NCI-H1092 (cell line): ENCODE measurements at regions not wholly inside any gene's neighbourhood (a gene's known extent, or its start where the extent isn't known, plus 50 kb on each side); places are given as distances from the start of the nearest gene placed in this dataset.
"Not testable (repeated sequence)": the region's sequence is repeated elsewhere in the genome, so short reads cannot be mapped to it uniquely, and the experiment has no call there.

Experiments
- DNase-seq: peaks from one replicate; lab custom pipeline; 2025; lab: John Stamatoyannopoulos, UW

DNA sequence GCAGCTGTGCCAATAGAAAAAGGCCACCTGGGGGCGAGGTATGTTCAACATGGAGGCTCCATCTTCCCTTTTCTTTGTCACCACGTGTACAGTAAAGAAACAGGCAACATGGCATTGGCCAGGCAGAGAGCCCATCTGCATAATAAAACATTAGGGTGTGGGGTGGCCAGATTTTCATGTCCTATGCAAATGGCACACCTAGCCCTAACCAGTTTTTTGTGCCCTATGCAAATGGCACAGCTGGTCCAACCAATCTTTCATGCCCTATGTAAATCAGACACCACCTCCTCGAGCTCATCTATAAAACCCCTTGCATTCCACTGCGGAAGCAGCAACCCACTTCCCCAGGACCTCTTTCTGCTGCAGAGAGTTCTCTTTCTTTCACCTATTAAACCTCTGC lies 149.1 kb upstream of the RGS6 start:
- DNase-seq = no peak

DNA sequence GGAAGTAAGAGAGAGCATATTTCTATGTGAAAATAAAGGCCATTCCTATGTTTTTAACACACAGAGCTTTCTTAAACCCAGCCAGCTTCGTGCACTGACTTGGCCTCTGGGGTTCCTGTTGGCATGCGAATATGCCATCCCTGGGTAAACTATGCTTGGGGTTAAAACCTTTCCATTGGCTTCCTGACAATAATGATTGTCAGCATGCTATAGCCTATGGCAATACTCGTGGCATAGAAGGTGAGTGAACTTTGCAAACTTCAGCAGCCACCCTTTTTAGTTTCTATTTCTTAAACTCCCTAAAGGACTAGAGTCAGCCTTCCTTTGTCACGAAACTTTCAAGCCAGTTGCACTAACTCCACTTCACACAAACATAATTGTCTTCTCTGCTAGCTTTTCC lies 148.4 kb upstream of the RGS6 start:
- no peak for DNase-seq

DNA sequence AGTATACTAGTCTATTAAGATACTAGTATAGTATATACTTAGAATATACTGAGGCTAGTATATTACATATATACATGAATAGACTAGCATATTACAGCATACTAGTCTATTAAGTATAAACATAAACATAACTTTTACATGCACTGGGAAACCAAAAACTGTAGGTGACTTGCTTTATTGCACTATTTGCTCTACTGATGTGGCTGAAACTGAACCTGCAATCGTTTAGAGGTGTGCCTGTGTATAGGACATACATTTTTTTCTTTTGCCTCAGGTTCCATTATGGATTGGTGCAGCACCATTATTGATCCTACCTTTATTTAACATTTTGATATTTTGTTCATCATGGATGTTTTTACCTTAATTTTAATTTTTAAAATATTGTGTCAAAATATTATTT lies 143.2 kb upstream of the RGS6 start:
- DNase-seq = no peak

DNA sequence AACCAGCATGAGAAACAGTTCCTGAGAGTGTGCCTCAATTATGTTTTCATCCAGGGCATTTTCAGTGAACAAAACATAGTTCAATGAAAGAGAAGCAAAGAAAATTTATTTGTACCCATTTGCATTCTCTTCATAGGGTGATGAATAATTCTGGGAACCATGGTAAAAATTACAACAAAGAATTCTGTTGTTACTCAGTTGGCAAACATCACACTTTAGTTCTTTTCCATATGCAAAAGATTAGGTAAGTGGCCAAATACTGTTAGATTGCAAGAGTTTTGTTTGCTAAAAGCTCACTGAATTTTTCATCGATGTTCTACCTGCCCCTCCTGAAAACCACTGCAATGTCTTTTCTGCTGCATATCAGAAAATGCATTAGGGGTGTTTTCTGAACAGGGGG lies 132.4 kb upstream of the RGS6 start:
- DNase-seq = no peak

DNA sequence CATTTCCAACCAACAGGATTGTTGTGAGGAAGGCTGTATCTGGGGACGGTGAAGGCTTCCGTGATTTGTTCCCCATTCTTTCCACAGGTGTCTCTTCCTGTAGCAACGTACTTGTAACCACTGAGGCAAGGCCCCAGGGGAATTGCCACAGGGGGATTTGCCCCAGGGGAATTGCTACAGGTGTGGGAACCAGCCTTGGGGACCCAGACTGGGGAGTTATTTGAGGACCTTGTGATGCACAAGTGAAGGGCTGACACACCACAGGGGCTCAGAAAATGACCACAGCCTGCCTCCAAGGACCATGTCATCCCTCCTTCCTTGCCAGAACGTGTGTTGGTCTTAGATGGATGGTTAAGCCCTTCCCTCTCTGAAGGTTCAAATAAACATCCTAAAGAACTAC lies 131.4 kb upstream of the RGS6 start:
- no peak for DNase-seq

DNA sequence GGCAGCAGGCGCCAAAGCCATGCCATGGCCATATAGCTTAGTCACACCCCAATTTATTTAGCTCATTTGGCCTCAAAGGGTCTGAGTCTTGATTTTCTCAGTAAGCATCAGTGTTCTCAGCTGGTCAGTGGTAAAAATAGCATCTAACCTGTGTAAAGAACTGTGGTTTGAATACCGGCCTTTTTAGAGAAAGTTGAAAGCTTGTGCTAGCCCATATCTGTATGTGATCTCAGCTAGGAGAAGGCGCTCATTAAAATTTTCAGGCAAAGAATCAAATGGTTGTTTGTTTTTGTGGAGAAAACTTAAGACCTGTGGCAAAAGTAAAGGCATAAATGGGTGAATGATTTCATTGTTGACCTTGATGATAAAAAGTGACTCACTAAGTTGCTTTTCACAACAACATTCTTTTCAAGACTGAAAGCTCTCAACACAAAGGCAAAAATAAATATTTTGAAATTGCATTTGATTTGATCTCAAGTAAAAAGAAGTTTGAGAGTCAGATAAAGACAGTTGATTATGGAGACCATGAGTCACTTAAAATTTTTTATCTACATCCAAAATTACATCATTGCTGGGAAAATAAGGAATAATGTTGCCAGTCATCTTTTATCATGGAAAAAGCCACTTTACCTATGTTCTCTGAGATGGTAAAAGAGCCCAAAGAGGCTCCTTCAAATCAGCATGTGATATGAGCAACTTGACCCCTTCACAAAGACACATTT lies 128.5 kb upstream of the RGS6 start:
- no peak for DNase-seq

DNA sequence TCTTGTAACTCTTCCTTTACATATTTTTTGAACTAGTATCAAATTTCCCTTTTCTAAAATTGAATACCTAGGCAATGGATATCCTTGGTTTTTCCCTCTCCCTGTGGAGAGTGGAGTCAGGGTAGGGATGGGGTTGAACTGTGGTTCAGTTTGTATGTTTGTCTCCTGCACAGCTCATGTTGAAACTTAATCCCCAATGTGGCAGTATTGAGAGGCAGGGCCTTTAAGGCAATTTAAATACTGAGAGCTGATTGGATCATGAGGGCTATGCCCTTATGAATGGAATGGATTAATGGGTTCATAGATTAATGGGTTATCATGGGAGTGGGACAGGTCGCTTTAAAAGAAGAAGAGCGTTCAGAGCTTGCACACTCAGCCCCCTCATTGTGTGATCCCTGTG lies 127.2 kb upstream of the RGS6 start:
- DNase-seq = no peak

DNA sequence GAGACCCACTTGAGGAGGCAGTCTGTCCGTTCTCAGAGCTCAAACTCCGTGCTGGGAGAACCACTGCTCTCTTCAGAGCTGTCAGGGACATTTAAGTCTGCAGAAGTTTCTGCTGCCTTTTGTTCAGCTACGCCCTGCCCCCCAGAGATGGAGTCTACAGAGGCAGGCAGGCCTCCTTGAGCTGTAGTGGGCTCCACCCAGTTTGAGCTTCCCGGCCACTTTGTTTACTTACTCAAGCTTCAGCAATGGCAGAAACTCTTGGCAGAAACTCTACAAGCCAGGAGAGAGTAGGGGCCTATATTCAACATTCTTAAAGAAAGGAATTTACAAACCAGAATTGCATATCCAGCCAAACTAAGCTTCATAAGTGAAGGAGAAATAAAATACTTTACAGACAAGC lies 125.2 kb upstream of the RGS6 start:
- not testable (repeated sequence) for DNase-seq

DNA sequence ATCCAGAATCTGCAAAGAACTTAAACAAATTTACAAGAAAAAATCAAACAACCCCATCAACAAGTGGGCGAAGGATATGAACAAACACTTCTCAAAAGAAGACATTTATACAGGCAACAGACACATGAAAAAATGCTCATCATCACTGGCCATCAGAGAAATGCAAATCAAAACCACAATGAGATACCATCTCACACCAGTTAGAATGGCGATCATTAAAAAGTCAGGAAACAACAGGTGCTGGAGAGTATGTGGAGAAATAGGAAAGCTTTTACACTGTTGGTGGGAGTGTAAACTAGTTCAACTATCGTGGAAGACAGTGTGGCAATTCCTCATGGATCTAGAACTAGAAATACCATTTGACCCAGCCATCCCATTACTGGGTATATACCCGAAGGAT lies 121.4 kb upstream of the RGS6 start:
- not testable (repeated sequence) for DNase-seq

DNA sequence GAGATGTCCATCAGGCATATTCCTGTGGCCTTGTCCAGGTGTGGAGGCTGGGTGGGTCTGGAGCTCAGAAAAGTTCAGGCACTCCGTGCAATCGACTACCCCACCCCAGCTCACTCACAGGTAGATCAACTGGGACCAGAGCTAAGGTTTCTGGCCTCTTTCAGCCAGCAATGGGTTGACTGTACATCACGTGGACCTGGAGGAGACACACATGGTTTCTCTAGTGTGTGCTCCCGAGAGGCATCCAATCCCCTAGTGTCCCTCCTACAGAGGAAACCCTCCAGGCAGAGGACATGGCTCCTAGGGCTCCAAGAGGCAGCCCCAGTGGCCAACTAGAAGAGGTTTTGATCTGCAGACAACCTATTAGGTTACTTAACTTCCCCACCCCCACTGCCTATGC lies 119.5 kb upstream of the RGS6 start:
- no peak for DNase-seq

DNA sequence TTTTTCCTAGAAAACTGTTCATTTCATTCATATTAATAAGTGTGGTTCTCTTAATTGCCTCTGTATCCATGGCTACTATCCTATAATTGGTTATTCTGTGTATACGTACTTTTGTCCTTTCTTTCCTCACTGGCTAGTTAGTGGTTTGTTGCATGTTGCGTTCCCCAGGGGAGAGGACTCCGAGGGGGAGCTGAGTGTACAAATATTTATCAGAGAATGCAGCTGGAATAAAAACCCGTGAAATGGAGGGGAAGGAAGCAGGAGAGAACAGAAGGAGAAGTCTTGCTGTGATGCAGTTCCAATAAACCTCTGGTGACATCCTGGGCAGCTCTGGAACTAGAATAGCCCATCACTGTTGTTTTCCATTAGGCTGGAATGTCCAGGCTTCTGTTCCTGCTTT lies 117.1 kb upstream of the RGS6 start:
- no peak for DNase-seq

DNA sequence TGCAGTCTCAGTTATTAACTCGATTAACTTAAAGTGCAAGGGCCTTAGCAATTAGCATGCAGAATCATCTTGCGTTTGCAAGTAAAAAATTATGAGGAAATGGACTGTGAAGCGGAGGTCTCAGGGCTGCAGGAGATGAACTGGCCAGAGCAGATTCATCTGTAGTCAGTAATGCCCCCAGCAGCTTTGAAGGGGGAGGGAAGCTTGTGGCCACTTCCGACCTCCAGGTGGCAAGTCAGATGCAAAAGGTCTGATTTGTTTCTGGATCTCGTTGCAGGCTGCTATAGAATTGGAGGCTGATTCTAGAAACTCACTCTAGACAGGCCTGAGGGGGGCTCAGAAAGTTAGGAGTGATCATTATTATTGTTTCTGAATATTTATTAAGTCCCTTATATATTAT lies 107.4 kb upstream of the RGS6 start:
- no peak for DNase-seq

DNA sequence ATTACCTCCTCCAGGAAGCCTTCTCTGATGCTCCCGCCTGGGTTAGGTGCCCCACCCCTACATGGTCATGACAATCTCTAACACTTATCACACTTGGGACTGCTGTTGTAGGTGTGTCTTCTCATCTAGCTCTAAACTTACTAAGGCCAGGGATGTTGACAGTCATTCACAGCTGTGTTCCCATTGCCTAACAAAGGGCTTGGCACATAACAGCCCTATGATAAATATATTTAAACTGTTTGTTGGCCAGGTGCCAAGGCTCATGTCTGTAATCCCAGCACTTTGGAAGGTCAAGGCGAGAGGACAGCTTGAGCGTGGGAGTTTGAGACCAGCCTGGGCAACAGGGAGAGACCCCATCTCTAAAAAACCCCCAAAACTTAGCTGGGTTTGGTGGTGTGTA lies 98.8 kb upstream of the RGS6 start:
- DNase-seq = no peak

DNA sequence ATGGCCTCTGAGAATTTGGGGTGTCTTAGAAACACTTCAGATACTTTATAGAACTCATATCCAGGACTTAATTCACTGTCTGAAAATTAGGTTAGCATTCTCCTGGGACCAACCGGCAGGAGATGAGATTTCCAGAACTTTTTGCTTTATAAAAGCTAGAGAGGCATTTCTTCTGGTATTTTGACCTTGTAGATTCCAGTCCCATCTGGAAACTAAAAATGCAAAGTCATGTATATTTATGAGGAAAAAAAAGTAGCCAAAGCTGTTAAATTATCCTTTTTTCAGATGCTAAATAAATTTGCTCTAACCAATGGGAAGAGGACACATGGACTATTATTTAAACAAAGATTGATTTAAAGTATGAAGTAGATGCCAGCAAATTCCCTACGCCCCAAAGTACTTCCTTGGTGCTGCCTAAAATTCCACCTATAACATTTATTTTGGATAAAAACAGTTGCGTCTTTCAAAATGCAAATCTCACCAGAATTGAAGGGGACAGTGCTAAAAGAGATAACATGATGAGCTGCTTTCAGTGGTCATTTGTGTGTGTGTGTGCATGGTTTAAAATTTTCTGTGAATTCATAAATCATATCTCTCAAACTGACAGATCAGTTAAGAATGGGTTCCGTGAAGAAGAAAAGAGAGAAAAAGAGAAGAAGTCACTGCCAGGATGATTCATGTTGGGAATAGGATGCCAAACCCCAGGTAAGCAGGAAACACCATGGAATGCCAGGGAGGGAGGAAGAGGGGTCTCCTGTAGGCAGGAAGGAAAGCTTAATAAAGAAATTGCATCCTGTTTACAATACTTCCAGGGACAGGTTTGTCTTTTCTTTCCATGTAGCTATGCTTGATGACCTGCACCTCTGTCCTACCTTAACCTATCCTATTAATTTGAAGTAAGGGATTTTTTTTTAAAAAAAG lies 97.7 kb upstream of the RGS6 start:
- DNase-seq = no peak

DNA sequence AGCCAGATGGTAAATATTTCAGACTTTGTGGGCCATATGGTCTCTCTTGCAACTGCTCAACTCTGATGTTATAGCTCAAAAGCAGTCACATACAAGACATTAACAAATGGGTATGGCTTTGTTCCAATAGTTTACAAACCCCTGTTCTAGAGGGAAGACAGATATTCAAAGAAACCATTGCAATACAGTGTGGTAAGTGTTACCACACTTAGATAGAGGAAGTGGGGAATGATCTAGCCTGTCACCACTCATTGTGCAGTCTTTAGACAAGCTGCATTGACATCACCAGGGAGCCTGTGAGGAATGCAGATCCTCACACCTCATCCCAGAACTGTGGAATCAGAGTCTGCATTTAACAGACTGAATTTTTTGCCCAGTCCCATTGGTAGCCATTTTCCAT lies 80.0 kb upstream of the RGS6 start:
- DNase-seq = no peak

DNA sequence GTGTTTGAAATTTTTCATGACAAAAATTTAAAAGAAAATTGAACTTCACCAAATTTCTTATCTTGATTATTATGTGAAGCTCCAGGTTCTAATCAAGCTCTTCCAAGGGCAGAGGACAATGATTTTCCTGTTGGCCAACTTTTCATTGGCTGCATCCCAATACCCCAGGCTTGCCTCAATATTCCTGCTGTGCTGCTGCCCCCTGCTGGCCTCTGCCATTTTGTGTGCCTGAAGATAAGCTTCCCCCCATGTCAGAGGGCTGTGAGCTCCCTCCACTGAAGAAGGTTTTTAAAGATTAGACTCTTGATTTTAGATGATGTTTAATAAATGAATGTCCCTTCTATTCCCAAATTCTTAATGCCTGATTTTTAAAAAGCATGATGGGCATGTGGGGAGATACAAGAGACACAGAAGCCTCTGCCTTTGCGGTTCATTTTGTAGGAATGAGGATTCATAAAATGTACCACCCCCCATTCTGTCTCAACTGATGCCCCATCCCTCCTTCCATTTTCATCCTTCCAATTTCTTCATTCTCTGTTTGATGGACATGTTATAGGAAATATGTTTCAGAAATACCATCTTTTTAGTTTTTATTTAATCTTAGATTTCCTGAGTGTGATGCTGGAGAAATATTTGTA lies 76.7 kb upstream of the RGS6 start:
- peak; percentile 26 for DNase-seq

DNA sequence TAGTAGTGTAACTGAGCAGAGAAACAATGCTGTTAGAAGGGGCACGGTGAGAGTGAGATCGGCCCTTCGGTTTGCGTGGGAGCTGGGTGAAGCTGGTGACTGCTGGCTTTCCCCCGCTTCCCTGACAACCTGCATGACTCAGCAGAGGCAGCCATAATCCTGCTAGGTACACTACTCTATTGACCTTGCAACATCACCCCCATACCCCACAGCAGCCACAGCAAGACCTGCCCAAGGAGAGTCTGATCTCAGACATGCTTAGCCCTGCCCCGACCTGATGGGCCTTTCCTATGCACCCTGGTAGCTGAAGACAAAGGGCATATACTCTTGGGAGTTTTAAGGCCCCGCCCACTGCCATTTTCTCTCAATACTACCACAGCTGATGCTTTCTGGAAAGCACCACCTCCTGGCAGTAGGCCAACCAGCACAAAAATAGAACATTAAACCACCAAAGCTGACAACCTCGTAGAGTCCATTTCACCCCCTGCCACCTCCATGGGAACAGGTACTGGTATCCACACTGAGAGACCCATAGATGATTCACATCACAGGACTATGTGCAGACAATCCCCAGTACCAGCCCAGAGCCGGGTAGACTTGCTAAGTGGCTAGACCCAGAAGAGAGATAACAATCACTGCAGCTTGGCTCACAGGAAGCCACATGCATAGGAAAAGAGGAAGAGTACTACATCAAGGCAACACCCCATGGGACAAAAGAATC lies 75.9 kb upstream of the RGS6 start:
- no peak for DNase-seq

DNA sequence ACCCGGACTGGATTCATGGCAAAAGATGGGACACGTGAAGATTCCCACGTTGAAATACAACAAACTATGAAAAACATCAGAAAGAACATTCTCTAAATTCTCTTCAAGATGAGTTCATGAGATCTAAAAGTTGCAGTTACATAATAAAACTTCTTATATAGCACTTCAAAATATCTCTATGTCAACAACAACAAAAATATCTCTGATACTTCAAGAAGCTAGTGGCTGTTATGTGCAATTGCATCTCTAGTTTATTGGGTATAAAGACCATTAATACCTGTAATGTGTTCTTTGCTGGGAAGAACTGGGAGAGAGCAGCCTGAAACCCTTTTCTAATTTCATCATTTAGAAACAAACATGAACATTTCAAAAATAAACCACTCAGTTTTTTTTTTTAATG lies 69.2 kb upstream of the RGS6 start:
- DNase-seq = no peak

DNA sequence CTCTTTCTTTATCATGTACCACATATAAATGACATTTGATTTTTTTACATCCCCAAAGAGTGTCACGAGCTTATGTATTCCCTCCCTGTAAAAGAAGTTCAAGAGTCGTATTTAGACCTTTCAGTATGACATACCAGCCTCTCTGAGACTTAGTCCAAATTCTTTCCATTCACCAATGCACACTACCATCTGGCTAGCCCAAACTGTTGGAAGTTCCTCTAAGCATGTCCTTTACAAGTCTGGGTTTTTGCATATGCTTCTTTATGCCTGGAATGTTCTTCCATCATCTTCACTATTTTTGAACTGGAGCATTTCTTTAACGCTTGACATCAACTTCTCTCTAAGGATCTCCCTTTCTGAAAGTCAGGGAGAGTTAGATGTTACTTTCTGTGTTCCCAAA lies 68.5 kb upstream of the RGS6 start:
- DNase-seq = no peak
